Neural cell (in vitro differentiated cells): ENCODE measurements at regions not wholly inside any gene's neighbourhood (a gene's known extent, or its start where the extent isn't known, plus 50 kb on each side); places are given as distances from the start of the nearest gene placed in this dataset.

ENCODE experiments used
- H2AFZ ChIP-seq: fragments of 200-600, 300-800 bp; sonication (generic), shearing (Covaris generic); 2 replicates; pipeline ENCODE4 v1.6.0; 2014; ENCODE audit warnings: low read depth, mild to moderate bottlenecking, antibody characterized with exemption, low read length, moderate library complexity
- H3F3A ChIP-seq: fragments of 200-600 bp; shearing (Covaris generic); 2 replicates; pipeline ENCODE4 v1.6.1; 2016; ENCODE audit warnings: mild to moderate bottlenecking, moderate library complexity, mixed read lengths, antibody characterized with exemption, low read length; ENCODE audit not compliant: insufficient read depth, poor library complexity, severe bottlenecking
- H3K27ac ChIP-seq: fragments of 200-600, 300-800 bp; sonication (generic), shearing (Covaris generic); 2 replicates; pipeline ENCODE4 v1.5.1; 2014; ENCODE audit warnings: mild to moderate bottlenecking, low read length, moderate library complexity
- H3K27me3 ChIP-seq: fragments of 300-800, 200-600 bp; sonication (generic), shearing (Covaris generic); 2 replicates; pipeline ENCODE4 v1.6.0; 2014; ENCODE audit warnings: mild to moderate bottlenecking, low read depth, low read length, moderate library complexity; ENCODE audit not compliant: insufficient read depth
- H3K36me3 ChIP-seq: fragments of 300-800, 200-600 bp; sonication (generic), shearing (Covaris generic); 2 replicates; pipeline ENCODE4 v1.5.1; 2014; ENCODE audit warnings: mild to moderate bottlenecking, antibody characterized with exemption, low read length, moderate library complexity; ENCODE audit not compliant: insufficient read depth
- H3K4me2 ChIP-seq: fragments of 300-800, 200-600 bp; sonication (generic), shearing (Covaris generic); 2 replicates; pipeline ENCODE4 v1.6.0; 2014; ENCODE audit warnings: mild to moderate bottlenecking, low read length
- H3K4me3 ChIP-seq: fragments of 300-800, 200-600 bp; sonication (generic), shearing (Covaris generic); 2 replicates; pipeline ENCODE4 v1.5.1; 2014; ENCODE audit warnings: mild to moderate bottlenecking, low read length, moderate library complexity
- H3K79me2 ChIP-seq: fragments of 200-600 bp; shearing (Covaris generic); replicated peaks from 2 replicates; pipeline ENCODE4 v1.6.0; 2014; ENCODE audit warnings: mild to moderate bottlenecking, low read length, moderate library complexity; ENCODE audit not compliant: insufficient read depth
- H3K9ac ChIP-seq: fragments of 300-800, 200-600 bp; sonication (generic), shearing (Covaris generic); 2 replicates; pipeline ENCODE4 v1.6.1; 2016; ENCODE audit warnings: mild to moderate bottlenecking, low read length, mixed read lengths
- H3K9me2 ChIP-seq: fragments of 200-600 bp; shearing (Covaris generic); 2 replicates; pipeline ENCODE4 v1.6.1; 2016; ENCODE audit warnings: mild to moderate bottlenecking, low read length, mixed read lengths; ENCODE audit not compliant: insufficient read depth
- H3K9me3 ChIP-seq: fragments of 200-600, 300-800 bp; sonication (generic), shearing (Covaris generic); 2 replicates; pipeline ENCODE4 v1.6.1; 2016; ENCODE audit warnings: mild to moderate bottlenecking, mixed run types, low read length, moderate library complexity, mixed read lengths
- H4K20me1 ChIP-seq: fragments of 200-600 bp; shearing (Covaris generic); 2 replicates; pipeline ENCODE4 v1.6.1; 2016; ENCODE audit warnings: mild to moderate bottlenecking, mixed run types; ENCODE audit not compliant: insufficient read depth
- EP300 ChIP-seq: fragments of 450-650 bp; conservative IDR thresholded peaks from 2 replicates; pipeline ENCODE4 v1.6.1; 2014; ENCODE audit warnings: antibody characterized with exemption, mild to moderate bottlenecking, moderate library complexity; ENCODE audit not compliant: poor library complexity, severe bottlenecking
- EZH2 ChIP-seq: fragments of 200-600, 300-800 bp; shearing (Covaris generic), sonication (generic); IDR thresholded peaks from 2 replicates; pipeline ENCODE4 v1.6.1; 2014; ENCODE audit warnings: antibody characterized with exemption, low read length, borderline replicate concordance, mild to moderate bottlenecking; ENCODE audit not compliant: insufficient read depth, poor library complexity, severe bottlenecking
- MXI1 ChIP-seq: fragments of 450-650 bp; conservative IDR thresholded peaks from 2 replicates; pipeline ENCODE4 v1.6.1; 2014; ENCODE audit warnings: antibody characterized with exemption, mild to moderate bottlenecking; ENCODE audit not compliant: poor library complexity, severe bottlenecking
- POLR2AphosphoS5 ChIP-seq: IDR thresholded peaks from 2 replicates; pipeline ENCODE4 v1.6.1; 2012
- RAD21 ChIP-seq: fragments of 450-650 bp; conservative IDR thresholded peaks from 2 replicates; pipeline ENCODE4 v1.6.1; 2014; ENCODE audit warnings: antibody characterized with exemption, mild to moderate bottlenecking, moderate library complexity
- SMC3 ChIP-seq: fragments of 450-650 bp; conservative IDR thresholded peaks from 2 replicates; pipeline ENCODE4 v1.6.1; 2014; ENCODE audit warnings: antibody characterized with exemption, mild to moderate bottlenecking, moderate library complexity; ENCODE audit not compliant: poor library complexity
- TAF1 ChIP-seq: IDR thresholded peaks from 2 replicates; pipeline ENCODE4 v1.6.1; 2012; ENCODE audit warnings: low read depth
- TF ChIP-seq, protein P1 (sequence below): IDR thresholded peaks from 2 replicates; pipeline ENCODE4 v1.6.1; 2012; ENCODE audit warnings: borderline replicate concordance
- TF ChIP-seq, protein P2 (sequence below): fragments of 450-650 bp; IDR thresholded peaks from 2 replicates; pipeline ENCODE4 v1.5.1; 2014; ENCODE audit warnings: antibody characterized with exemption, mild to moderate bottlenecking, moderate library complexity; ENCODE audit not compliant: poor library complexity, severe bottlenecking

DNA sequence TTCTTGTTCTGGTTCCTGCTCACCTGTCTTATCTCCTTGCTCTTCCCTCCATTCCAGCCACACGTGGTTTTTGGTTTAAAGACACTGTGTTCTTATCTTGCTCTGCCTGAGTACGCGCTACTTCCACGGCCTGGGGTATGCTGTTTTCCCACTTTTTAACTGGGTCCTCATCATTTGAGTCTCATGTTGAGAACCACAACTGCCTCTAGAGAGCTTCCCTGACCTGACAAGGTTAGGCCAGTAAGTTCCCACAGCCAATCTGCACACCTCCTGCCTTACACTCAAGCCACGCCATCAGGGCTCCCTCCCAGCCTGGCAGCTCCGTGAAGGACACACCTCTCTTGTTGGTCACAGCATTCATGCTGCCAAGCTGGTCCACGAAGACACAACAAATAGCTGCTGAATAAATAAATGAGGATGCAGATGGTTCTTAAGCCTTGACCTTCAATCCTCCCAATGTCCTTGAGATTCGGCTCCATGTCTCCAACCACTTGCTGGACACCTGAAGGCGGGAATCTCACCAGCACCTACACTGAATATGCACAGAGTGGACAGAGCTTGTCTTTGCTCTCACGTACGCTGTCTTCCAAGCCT is 201.7 kb upstream of the KLF14 start:
- H4K20me1 ChIP-seq, result no peaks in the 10 kb centered on the region
- TF ChIP-seq RAD21, result no peak
- TF ChIP-seq, protein P1, sequence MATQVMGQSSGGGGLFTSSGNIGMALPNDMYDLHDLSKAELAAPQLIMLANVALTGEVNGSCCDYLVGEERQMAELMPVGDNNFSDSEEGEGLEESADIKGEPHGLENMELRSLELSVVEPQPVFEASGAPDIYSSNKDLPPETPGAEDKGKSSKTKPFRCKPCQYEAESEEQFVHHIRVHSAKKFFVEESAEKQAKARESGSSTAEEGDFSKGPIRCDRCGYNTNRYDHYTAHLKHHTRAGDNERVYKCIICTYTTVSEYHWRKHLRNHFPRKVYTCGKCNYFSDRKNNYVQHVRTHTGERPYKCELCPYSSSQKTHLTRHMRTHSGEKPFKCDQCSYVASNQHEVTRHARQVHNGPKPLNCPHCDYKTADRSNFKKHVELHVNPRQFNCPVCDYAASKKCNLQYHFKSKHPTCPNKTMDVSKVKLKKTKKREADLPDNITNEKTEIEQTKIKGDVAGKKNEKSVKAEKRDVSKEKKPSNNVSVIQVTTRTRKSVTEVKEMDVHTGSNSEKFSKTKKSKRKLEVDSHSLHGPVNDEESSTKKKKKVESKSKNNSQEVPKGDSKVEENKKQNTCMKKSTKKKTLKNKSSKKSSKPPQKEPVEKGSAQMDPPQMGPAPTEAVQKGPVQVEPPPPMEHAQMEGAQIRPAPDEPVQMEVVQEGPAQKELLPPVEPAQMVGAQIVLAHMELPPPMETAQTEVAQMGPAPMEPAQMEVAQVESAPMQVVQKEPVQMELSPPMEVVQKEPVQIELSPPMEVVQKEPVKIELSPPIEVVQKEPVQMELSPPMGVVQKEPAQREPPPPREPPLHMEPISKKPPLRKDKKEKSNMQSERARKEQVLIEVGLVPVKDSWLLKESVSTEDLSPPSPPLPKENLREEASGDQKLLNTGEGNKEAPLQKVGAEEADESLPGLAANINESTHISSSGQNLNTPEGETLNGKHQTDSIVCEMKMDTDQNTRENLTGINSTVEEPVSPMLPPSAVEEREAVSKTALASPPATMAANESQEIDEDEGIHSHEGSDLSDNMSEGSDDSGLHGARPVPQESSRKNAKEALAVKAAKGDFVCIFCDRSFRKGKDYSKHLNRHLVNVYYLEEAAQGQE, result no peak
- no peak for TF ChIP-seq SMC3
- no peak for TF ChIP-seq EZH2
- no peak for TF ChIP-seq POLR2AphosphoS5
- TF ChIP-seq EP300, result no peak
- no peak for TF ChIP-seq MXI1
- no peak for TF ChIP-seq TAF1
- TF ChIP-seq, protein P2, sequence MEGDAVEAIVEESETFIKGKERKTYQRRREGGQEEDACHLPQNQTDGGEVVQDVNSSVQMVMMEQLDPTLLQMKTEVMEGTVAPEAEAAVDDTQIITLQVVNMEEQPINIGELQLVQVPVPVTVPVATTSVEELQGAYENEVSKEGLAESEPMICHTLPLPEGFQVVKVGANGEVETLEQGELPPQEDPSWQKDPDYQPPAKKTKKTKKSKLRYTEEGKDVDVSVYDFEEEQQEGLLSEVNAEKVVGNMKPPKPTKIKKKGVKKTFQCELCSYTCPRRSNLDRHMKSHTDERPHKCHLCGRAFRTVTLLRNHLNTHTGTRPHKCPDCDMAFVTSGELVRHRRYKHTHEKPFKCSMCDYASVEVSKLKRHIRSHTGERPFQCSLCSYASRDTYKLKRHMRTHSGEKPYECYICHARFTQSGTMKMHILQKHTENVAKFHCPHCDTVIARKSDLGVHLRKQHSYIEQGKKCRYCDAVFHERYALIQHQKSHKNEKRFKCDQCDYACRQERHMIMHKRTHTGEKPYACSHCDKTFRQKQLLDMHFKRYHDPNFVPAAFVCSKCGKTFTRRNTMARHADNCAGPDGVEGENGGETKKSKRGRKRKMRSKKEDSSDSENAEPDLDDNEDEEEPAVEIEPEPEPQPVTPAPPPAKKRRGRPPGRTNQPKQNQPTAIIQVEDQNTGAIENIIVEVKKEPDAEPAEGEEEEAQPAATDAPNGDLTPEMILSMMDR, result no peak
- no peak overlapping the region for H3K9ac ChIP-seq
- no peaks in the 10 kb centered on the region for H3F3A ChIP-seq
- no peaks in the 10 kb centered on the region for H3K36me3 ChIP-seq
- H3K4me3 ChIP-seq, result no peak overlapping the region
- no peak overlapping the region for H3K4me2 ChIP-seq
- H3K9me3 ChIP-seq, result no peaks in the 10 kb centered on the region
- H2AFZ ChIP-seq, result no peak overlapping the region
- no peak overlapping the region for H3K27ac ChIP-seq
- H3K9me2 ChIP-seq, result no peaks in the 10 kb centered on the region
- no peaks in the 10 kb centered on the region for H3K79me2 ChIP-seq
- H3K27me3 ChIP-seq, result no peaks in the 10 kb centered on the region

- Histone ChIP-seq H4K20me1 (no peaks in the 10 kb centered on the region), H3K79me2 (no peaks in the 10 kb centered on the region), H3K9me3 (no peaks in the 10 kb centered on the region), H3K4me2 (no peak overlapping the region), H3F3A (no peaks in the 10 kb centered on the region), H3K9ac (no peak overlapping the region), H3K27me3 (no peaks in the 10 kb centered on the region), H3K36me3 (no peaks in the 10 kb centered on the region), H3K27ac (no peak overlapping the region), H2AFZ (no peak overlapping the region), H3K9me2 (no peaks in the 10 kb centered on the region), H3K4me3 (no peak overlapping the region)
- no peak for TF ChIP-seq MXI1
Measured at GRCh38 chr7:130936202-130936931, 202.4 kb upstream of the KLF14 start.
